NAMALWA (cell line): ENCODE measurements at regions not wholly inside any gene's neighbourhood (a gene's known extent, or its start where the extent isn't known, plus 50 kb on each side); places are given as distances from the start of the nearest gene placed in this dataset.

Experiments
- DNase-seq: peaks from one replicate; pipeline ENCODE4 v3.0.0-alpha.2; 2015; ENCODE audit warnings: low spot score

- DNase-seq, result no peak
Measured at GRCh38 chrX:28039258-28039657, 58.0 kb upstream of the DCAF8L1 start.
